GM23338 (cell line): ENCODE measurements at regions not wholly inside any gene's neighbourhood (a gene's known extent, or its start where the extent isn't known, plus 50 kb on each side); places are given as distances from the start of the nearest gene placed in this dataset.

Experiments
- CREB1 ChIP-seq: fragments of 250-450 bp; sonication (Bioruptor Pico); IDR thresholded peaks from 2 replicates; pipeline ENCODE4 v1.5.0; 2020; ENCODE audit warnings: low read depth, mild to moderate bottlenecking, moderate library complexity
- EZH2 ChIP-seq: fragments of 200-600 bp; sonication (generic); IDR thresholded peaks from one replicate; pipeline ENCODE4 v1.8.0; 2017; ENCODE audit warnings: antibody characterized with exemption, mild to moderate bottlenecking, low read depth; ENCODE audit not compliant: unreplicated experiment
- EZH2phosphoT487 ChIP-seq: fragments of 200-600 bp; sonication (generic); IDR thresholded peaks from one replicate; pipeline ENCODE4 v1.8.1; 2018; ENCODE audit warnings: antibody characterized with exemption; ENCODE audit not compliant: unreplicated experiment
- JUNB ChIP-seq: IDR thresholded peaks from one replicate; pipeline ENCODE4 v1.6.1; 2016; ENCODE audit warnings: antibody characterized with exemption; ENCODE audit not compliant: unreplicated experiment
- POLR2AphosphoS5 ChIP-seq: IDR thresholded peaks from 2 replicates; pipeline ENCODE4 v1.6.1; 2016; ENCODE audit warnings: antibody characterized with exemption, low read depth
- STAT1 ChIP-seq: IDR thresholded peaks from one replicate; pipeline ENCODE4 v1.6.1; 2016; ENCODE audit warnings: antibody characterized with exemption; ENCODE audit not compliant: unreplicated experiment
- ZNF114 ChIP-seq: fragments of 250-450 bp; sonication (Bioruptor Pico); IDR thresholded peaks from 2 replicates; pipeline ENCODE4 v1.5.0; 2020; ENCODE audit warnings: mild to moderate bottlenecking, moderate library complexity
- ZNF331 ChIP-seq: fragments of 250-450 bp; sonication (Bioruptor Pico); IDR thresholded peaks from 2 replicates; pipeline ENCODE4 v1.5.0; 2020; ENCODE audit warnings: low read depth, mild to moderate bottlenecking, moderate library complexity
- TF ChIP-seq, protein P1 (sequence below), 2 experiments: fragments of 200-600 bp in 1 of 2; sonication (generic) in 1 of 2; conservative IDR thresholded peaks; 2 replicates each; pipeline versions ENCODE4 v1.5.1 to v1.6.1; 2016 to 2017; ENCODE audit warnings: antibody characterized with exemption in 2 of 2, low read depth in 2 of 2, mild to moderate bottlenecking in 2 of 2, moderate library complexity in 1 of 2
- TF ChIP-seq, protein P2 (sequence below): IDR thresholded peaks from one replicate; pipeline ENCODE4 v1.6.1; 2018; ENCODE audit warnings: antibody characterized with exemption; ENCODE audit not compliant: unreplicated experiment
- TF ChIP-seq, protein P3 (sequence below): IDR thresholded peaks from 2 replicates; pipeline ENCODE4 v1.6.1; 2016; ENCODE audit warnings: antibody characterized with exemption
- TF ChIP-seq, protein P4 (sequence below): fragments of 250-450 bp; sonication (Bioruptor Pico); IDR thresholded peaks from 2 replicates; pipeline ENCODE4 v1.5.0; 2020; ENCODE audit warnings: mild to moderate bottlenecking, moderate library complexity

DNA sequence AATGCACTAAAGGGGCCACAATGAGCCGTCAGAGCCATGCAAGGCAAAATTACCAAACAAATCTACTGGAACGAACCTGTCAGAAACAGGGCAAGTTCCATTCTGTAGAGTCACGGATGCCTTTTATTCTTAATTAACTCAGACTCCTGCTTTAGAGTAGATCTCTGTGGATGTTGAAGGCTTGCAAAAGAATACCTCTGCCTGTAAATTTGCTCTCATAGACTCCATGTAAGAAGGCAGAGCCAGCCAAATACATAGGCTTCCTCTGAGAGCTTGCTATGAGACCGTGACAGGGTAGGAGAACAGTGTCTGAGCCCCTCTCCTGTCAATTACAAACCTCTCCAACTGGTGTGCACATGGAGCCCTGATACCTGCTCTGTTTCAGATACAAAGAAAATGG, 787.9 kb upstream of the POM121L12 start:
- TF ChIP-seq, protein P1, sequence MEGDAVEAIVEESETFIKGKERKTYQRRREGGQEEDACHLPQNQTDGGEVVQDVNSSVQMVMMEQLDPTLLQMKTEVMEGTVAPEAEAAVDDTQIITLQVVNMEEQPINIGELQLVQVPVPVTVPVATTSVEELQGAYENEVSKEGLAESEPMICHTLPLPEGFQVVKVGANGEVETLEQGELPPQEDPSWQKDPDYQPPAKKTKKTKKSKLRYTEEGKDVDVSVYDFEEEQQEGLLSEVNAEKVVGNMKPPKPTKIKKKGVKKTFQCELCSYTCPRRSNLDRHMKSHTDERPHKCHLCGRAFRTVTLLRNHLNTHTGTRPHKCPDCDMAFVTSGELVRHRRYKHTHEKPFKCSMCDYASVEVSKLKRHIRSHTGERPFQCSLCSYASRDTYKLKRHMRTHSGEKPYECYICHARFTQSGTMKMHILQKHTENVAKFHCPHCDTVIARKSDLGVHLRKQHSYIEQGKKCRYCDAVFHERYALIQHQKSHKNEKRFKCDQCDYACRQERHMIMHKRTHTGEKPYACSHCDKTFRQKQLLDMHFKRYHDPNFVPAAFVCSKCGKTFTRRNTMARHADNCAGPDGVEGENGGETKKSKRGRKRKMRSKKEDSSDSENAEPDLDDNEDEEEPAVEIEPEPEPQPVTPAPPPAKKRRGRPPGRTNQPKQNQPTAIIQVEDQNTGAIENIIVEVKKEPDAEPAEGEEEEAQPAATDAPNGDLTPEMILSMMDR (conservative IDR thresholded peaks at IDR 0.05; ENCODE audit: low read depth in 2 of 2): no peak
- no peak for TF ChIP-seq POLR2AphosphoS5
- TF ChIP-seq, protein P2, sequence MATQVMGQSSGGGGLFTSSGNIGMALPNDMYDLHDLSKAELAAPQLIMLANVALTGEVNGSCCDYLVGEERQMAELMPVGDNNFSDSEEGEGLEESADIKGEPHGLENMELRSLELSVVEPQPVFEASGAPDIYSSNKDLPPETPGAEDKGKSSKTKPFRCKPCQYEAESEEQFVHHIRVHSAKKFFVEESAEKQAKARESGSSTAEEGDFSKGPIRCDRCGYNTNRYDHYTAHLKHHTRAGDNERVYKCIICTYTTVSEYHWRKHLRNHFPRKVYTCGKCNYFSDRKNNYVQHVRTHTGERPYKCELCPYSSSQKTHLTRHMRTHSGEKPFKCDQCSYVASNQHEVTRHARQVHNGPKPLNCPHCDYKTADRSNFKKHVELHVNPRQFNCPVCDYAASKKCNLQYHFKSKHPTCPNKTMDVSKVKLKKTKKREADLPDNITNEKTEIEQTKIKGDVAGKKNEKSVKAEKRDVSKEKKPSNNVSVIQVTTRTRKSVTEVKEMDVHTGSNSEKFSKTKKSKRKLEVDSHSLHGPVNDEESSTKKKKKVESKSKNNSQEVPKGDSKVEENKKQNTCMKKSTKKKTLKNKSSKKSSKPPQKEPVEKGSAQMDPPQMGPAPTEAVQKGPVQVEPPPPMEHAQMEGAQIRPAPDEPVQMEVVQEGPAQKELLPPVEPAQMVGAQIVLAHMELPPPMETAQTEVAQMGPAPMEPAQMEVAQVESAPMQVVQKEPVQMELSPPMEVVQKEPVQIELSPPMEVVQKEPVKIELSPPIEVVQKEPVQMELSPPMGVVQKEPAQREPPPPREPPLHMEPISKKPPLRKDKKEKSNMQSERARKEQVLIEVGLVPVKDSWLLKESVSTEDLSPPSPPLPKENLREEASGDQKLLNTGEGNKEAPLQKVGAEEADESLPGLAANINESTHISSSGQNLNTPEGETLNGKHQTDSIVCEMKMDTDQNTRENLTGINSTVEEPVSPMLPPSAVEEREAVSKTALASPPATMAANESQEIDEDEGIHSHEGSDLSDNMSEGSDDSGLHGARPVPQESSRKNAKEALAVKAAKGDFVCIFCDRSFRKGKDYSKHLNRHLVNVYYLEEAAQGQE: no peak
- no peak for TF ChIP-seq EZH2
- TF ChIP-seq, protein P3, sequence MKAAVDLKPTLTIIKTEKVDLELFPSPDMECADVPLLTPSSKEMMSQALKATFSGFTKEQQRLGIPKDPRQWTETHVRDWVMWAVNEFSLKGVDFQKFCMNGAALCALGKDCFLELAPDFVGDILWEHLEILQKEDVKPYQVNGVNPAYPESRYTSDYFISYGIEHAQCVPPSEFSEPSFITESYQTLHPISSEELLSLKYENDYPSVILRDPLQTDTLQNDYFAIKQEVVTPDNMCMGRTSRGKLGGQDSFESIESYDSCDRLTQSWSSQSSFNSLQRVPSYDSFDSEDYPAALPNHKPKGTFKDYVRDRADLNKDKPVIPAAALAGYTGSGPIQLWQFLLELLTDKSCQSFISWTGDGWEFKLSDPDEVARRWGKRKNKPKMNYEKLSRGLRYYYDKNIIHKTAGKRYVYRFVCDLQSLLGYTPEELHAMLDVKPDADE: no peak
- no peak for TF ChIP-seq JUNB
- TF ChIP-seq, protein P4, sequence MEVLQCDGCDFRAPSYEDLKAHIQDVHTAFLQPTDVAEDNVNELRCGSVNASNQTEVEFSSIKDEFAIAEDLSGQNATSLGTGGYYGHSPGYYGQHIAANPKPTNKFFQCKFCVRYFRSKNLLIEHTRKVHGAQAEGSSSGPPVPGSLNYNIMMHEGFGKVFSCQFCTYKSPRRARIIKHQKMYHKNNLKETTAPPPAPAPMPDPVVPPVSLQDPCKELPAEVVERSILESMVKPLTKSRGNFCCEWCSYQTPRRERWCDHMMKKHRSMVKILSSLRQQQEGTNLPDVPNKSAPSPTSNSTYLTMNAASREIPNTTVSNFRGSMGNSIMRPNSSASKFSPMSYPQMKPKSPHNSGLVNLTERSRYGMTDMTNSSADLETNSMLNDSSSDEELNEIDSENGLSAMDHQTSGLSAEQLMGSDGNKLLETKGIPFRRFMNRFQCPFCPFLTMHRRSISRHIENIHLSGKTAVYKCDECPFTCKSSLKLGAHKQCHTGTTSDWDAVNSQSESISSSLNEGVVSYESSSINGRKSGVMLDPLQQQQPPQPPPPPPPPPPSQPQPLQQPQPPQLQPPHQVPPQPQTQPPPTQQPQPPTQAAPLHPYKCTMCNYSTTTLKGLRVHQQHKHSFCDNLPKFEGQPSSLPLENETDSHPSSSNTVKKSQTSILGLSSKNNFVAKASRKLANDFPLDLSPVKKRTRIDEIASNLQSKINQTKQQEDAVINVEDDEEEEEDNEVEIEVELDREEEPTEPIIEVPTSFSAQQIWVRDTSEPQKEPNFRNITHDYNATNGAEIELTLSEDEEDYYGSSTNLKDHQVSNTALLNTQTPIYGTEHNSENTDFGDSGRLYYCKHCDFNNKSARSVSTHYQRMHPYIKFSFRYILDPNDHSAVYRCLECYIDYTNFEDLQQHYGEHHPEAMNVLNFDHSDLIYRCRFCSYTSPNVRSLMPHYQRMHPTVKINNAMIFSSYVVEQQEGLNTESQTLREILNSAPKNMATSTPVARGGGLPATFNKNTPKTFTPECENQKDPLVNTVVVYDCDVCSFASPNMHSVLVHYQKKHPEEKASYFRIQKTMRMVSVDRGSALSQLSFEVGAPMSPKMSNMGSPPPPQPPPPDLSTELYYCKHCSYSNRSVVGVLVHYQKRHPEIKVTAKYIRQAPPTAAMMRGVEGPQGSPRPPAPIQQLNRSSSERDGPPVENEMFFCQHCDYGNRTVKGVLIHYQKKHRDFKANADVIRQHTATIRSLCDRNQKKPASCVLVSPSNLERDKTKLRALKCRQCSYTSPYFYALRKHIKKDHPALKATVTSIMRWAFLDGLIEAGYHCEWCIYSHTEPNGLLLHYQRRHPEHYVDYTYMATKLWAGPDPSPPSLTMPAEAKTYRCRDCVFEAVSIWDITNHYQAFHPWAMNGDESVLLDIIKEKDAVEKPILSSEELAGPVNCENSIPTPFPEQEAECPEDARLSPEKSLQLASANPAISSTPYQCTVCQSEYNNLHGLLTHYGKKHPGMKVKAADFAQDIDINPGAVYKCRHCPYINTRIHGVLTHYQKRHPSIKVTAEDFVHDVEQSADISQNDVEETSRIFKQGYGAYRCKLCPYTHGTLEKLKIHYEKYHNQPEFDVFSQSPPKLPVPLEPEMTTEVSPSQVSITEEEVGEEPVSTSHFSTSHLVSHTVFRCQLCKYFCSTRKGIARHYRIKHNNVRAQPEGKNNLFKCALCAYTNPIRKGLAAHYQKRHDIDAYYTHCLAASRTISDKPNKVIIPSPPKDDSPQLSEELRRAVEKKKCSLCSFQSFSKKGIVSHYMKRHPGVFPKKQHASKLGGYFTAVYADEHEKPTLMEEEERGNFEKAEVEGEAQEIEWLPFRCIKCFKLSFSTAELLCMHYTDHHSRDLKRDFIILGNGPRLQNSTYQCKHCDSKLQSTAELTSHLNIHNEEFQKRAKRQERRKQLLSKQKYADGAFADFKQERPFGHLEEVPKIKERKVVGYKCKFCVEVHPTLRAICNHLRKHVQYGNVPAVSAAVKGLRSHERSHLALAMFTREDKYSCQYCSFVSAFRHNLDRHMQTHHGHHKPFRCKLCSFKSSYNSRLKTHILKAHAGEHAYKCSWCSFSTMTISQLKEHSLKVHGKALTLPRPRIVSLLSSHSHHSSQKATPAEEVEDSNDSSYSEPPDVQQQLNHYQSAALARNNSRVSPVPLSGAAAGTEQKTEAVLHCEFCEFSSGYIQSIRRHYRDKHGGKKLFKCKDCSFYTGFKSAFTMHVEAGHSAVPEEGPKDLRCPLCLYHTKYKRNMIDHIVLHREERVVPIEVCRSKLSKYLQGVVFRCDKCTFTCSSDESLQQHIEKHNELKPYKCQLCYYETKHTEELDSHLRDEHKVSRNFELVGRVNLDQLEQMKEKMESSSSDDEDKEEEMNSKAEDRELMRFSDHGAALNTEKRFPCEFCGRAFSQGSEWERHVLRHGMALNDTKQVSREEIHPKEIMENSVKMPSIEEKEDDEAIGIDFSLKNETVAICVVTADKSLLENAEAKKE (CRISPR knock-in tag): no peak
- no peak for TF ChIP-seq EZH2phosphoT487
- TF ChIP-seq ZNF114: no peak
- no peak for TF ChIP-seq CREB1 (CRISPR knock-in tag)
- no peak for TF ChIP-seq ZNF331 (CRISPR knock-in tag)
- TF ChIP-seq STAT1: no peak
